ENCODE measurements at regions not wholly inside any gene's neighbourhood (a gene's known extent, or its start where the extent isn't known, plus 50 kb on each side); places are given as distances from the start of the nearest gene placed in this dataset.

GRCh38 chr9:75408391-75408790, 320.1 kb downstream of the OSTF1 start:
- TF ChIP-seq POLR2A (IDR thresholded peaks at IDR 0.05) (no peak), CTCF (IDR thresholded peaks at IDR 0.05 in 4 of 5, conservative IDR thresholded peaks at IDR 0.05 in 1 of 5) (no peak)
